ENCODE measurements at regions not wholly inside any gene's neighbourhood (a gene's known extent, or its start where the extent isn't known, plus 50 kb on each side); places are given as distances from the start of the nearest gene placed in this dataset.

DNA sequence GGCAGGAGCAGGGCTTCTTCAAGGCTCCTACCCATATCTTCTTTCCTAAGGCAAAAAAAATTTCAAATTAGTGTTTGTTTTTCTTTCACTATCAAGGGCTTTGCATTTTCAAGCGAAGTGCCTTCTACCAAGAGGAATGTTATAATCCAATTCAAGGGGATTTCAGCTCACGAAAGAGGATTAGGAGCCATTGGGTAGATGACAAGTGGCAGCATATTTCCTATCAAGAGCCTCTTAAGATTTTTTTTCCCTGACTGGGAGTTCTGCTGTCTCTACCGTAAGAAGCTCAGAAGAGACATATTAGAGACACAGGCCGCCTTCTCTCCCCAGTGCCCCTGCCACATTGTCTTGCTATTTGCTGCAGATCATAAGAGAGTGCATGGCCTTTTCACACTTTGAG lies 55.9 kb upstream of the BMAL1 start:
- H3K9me3 Mint-ChIP-seq, result peaks cover 3% of the 10 kb centered on the region; the same call in 1 of the 2 replicates
- ATAC-seq (no peak), DNase-seq (ENCODE audit: low spot score) (no peak)
- no peaks in the 10 kb centered on the region for H3K36me3 Mint-ChIP-seq
- no peaks in the 10 kb centered on the region for H3K27me3 Mint-ChIP-seq (ENCODE audit: low read depth)
- POLR2A ChIA-PET, result no interaction called here
- no peak overlapping the region for H3K27ac Mint-ChIP-seq
- TF ChIP-seq, protein P1, sequence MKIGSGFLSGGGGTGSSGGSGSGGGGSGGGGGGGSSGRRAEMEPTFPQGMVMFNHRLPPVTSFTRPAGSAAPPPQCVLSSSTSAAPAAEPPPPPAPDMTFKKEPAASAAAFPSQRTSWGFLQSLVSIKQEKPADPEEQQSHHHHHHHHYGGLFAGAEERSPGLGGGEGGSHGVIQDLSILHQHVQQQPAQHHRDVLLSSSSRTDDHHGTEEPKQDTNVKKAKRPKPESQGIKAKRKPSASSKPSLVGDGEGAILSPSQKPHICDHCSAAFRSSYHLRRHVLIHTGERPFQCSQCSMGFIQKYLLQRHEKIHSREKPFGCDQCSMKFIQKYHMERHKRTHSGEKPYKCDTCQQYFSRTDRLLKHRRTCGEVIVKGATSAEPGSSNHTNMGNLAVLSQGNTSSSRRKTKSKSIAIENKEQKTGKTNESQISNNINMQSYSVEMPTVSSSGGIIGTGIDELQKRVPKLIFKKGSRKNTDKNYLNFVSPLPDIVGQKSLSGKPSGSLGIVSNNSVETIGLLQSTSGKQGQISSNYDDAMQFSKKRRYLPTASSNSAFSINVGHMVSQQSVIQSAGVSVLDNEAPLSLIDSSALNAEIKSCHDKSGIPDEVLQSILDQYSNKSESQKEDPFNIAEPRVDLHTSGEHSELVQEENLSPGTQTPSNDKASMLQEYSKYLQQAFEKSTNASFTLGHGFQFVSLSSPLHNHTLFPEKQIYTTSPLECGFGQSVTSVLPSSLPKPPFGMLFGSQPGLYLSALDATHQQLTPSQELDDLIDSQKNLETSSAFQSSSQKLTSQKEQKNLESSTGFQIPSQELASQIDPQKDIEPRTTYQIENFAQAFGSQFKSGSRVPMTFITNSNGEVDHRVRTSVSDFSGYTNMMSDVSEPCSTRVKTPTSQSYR (CRISPR knock-in tag; IDR thresholded peaks at IDR 0.05), result no peak
- TF ChIP-seq CREM (CRISPR knock-in tag; IDR thresholded peaks at IDR 0.05), result no peak
- no peak for TF ChIP-seq JAZF1 (CRISPR knock-in tag; IDR thresholded peaks at IDR 0.05)
- TF ChIP-seq SMAD3 (CRISPR knock-in tag; IDR thresholded peaks at IDR 0.05; ENCODE audit: borderline replicate concordance), result no peak
- TF ChIP-seq GRHL2 (CRISPR knock-in tag; IDR thresholded peaks at IDR 0.05; ENCODE audit: insufficient replicate concordance, severe bottlenecking), result no peak
- no peak for TF ChIP-seq PRRX2 (CRISPR knock-in tag; IDR thresholded peaks at IDR 0.05)
- no peak for TF ChIP-seq HMGA2 (CRISPR knock-in tag; IDR thresholded peaks at IDR 0.05)
- TF ChIP-seq, protein P2, sequence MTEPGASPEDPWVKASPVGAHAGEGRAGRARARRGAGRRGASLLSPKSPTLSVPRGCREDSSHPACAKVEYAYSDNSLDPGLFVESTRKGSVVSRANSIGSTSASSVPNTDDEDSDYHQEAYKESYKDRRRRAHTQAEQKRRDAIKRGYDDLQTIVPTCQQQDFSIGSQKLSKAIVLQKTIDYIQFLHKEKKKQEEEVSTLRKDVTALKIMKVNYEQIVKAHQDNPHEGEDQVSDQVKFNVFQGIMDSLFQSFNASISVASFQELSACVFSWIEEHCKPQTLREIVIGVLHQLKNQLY (CRISPR knock-in tag; IDR thresholded peaks at IDR 0.05), result no peak
- TF ChIP-seq TP53 (CRISPR knock-in tag; IDR thresholded peaks at IDR 0.05), result no peak
- TF ChIP-seq OVOL2 (CRISPR knock-in tag; IDR thresholded peaks at IDR 0.05; ENCODE audit: borderline replicate concordance), result no peak
- TF ChIP-seq, protein P3, sequence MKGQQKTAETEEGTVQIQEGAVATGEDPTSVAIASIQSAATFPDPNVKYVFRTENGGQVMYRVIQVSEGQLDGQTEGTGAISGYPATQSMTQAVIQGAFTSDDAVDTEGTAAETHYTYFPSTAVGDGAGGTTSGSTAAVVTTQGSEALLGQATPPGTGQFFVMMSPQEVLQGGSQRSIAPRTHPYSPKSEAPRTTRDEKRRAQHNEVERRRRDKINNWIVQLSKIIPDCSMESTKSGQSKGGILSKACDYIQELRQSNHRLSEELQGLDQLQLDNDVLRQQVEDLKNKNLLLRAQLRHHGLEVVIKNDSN (CRISPR knock-in tag; IDR thresholded peaks at IDR 0.05), result no peak
- TF ChIP-seq, protein P4, sequence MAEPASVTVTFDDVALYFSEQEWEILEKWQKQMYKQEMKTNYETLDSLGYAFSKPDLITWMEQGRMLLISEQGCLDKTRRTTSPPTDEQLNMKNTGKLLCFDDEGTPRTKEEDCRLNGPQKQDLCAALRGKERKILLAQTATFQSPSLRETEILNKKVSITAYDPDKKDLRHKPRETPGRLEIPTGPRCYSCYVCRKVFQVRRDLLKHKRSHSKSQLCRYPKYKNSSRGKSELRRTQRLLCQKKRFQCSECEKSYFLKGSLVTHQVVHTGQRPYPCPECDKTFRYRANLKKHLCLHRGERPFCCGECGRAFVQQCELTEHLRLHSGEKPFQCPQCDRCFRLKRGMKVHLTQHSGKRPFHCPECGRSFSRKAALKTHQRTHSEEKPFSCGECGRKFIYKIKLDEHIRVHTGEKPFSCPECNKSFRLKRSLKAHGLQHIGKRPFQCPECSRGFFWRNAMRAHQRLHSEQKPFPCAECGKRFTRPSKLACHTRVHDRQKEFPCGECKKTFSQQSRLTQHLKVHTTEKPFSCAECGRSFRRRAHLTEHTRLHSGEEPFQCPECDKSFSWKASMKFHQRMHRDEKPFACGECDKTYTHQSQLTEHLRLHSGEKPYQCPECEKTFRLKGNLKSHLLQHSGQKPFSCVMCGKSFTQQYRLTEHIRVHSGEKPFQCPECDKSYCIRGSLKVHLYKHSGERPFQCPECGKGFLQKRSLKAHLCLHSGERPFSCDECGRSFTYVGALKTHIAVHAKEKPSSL (CRISPR knock-in tag; conservative IDR thresholded peaks at IDR 0.05), result no peak
- no peak for TF ChIP-seq FOXK1 (CRISPR knock-in tag; IDR thresholded peaks at IDR 0.05)
- no peak for TF ChIP-seq FOXJ3 (CRISPR knock-in tag; IDR thresholded peaks at IDR 0.05; ENCODE audit: borderline replicate concordance)
- no peak for TF ChIP-seq ELF4 (CRISPR knock-in tag; IDR thresholded peaks at IDR 0.05; ENCODE audit: low read depth)
- TF ChIP-seq, protein P5, sequence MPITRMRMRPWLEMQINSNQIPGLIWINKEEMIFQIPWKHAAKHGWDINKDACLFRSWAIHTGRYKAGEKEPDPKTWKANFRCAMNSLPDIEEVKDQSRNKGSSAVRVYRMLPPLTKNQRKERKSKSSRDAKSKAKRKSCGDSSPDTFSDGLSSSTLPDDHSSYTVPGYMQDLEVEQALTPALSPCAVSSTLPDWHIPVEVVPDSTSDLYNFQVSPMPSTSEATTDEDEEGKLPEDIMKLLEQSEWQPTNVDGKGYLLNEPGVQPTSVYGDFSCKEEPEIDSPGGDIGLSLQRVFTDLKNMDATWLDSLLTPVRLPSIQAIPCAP (CRISPR knock-in tag; IDR thresholded peaks at IDR 0.05), result no peak
- TF ChIP-seq, protein P6, sequence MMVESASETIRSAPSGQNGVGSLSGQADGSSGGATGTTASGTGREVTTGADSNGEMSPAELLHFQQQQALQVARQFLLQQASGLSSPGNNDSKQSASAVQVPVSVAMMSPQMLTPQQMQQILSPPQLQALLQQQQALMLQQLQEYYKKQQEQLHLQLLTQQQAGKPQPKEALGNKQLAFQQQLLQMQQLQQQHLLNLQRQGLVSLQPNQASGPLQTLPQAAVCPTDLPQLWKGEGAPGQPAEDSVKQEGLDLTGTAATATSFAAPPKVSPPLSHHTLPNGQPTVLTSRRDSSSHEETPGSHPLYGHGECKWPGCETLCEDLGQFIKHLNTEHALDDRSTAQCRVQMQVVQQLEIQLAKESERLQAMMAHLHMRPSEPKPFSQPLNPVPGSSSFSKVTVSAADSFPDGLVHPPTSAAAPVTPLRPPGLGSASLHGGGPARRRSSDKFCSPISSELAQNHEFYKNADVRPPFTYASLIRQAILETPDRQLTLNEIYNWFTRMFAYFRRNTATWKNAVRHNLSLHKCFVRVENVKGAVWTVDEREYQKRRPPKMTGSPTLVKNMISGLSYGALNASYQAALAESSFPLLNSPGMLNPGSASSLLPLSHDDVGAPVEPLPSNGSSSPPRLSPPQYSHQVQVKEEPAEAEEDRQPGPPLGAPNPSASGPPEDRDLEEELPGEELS (CRISPR knock-in tag; IDR thresholded peaks at IDR 0.05), result no peak
- TF ChIP-seq, protein P7, sequence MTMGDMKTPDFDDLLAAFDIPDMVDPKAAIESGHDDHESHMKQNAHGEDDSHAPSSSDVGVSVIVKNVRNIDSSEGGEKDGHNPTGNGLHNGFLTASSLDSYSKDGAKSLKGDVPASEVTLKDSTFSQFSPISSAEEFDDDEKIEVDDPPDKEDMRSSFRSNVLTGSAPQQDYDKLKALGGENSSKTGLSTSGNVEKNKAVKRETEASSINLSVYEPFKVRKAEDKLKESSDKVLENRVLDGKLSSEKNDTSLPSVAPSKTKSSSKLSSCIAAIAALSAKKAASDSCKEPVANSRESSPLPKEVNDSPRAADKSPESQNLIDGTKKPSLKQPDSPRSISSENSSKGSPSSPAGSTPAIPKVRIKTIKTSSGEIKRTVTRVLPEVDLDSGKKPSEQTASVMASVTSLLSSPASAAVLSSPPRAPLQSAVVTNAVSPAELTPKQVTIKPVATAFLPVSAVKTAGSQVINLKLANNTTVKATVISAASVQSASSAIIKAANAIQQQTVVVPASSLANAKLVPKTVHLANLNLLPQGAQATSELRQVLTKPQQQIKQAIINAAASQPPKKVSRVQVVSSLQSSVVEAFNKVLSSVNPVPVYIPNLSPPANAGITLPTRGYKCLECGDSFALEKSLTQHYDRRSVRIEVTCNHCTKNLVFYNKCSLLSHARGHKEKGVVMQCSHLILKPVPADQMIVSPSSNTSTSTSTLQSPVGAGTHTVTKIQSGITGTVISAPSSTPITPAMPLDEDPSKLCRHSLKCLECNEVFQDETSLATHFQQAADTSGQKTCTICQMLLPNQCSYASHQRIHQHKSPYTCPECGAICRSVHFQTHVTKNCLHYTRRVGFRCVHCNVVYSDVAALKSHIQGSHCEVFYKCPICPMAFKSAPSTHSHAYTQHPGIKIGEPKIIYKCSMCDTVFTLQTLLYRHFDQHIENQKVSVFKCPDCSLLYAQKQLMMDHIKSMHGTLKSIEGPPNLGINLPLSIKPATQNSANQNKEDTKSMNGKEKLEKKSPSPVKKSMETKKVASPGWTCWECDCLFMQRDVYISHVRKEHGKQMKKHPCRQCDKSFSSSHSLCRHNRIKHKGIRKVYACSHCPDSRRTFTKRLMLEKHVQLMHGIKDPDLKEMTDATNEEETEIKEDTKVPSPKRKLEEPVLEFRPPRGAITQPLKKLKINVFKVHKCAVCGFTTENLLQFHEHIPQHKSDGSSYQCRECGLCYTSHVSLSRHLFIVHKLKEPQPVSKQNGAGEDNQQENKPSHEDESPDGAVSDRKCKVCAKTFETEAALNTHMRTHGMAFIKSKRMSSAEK (CRISPR knock-in tag; IDR thresholded peaks at IDR 0.05; ENCODE audit: borderline replicate concordance), result no peak
- TF ChIP-seq CBFB (CRISPR knock-in tag; IDR thresholded peaks at IDR 0.05; ENCODE audit: low read depth), result no peak
- TF ChIP-seq MYBL2 (CRISPR knock-in tag; IDR thresholded peaks at IDR 0.05), result no peak
- no peak overlapping the region for H3K4me3 Mint-ChIP-seq
- H3K4me1 Mint-ChIP-seq, result peaks cover 5% of the 10 kb centered on the region
- CTCF ChIA-PET, result interaction anchor here (0.6 to 2.2 kb wide), 2 partner anchors 12 to 143 kb away, joined by 4 to 5 read pairs; no protein-coding TSS in a partner anchor
